ENCODE measurements at regions not wholly inside any gene's neighbourhood (a gene's known extent, or its start where the extent isn't known, plus 50 kb on each side); places are given as distances from the start of the nearest gene placed in this dataset.

GRCh38 chr12:125856896-125857295 lies 791.7 kb downstream of the AACS start:
- TF ChIP-seq GATA2 (IDR thresholded peaks at IDR 0.05; ENCODE audit: low read depth, low read length) (no peak), GATA3 (IDR thresholded peaks at IDR 0.05; ENCODE audit: low read depth, low read length) (no peak)

All from SH-SY5Y (cell line).